GM18498 (cell line): ENCODE measurements at regions not wholly inside any gene's neighbourhood (a gene's known extent, or its start where the extent isn't known, plus 50 kb on each side); places are given as distances from the start of the nearest gene placed in this dataset.

Experiments used
- ATAC-seq: cut with Tn5 transposase; IDR thresholded peaks from one replicate; pipeline ENCODE4 v1.9.1; 2021; ENCODE audit warnings: mild to moderate bottlenecking, moderate library complexity; ENCODE audit not compliant: unreplicated experiment

DNA sequence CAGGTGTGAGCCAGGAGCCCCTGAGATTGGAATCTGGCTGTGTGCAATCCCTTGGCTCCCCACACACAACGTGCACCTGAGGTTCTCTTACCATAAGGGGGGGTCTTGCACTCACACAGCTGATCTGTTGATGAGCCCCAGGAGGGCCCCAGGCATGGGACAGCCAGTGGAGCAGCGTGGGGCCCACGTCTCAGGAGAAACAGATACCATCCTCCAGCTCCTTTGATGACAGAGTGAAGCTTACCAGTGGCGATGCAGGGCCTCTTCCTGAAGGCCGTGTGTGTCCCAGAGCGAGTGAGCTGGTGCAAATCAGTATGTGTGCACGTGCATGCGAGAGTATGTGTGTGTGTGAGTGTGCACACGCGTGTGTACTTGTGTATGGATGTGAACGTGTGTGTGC is 287.4 kb downstream of the IRX1 start:
- ATAC-seq, result no peak

DNA sequence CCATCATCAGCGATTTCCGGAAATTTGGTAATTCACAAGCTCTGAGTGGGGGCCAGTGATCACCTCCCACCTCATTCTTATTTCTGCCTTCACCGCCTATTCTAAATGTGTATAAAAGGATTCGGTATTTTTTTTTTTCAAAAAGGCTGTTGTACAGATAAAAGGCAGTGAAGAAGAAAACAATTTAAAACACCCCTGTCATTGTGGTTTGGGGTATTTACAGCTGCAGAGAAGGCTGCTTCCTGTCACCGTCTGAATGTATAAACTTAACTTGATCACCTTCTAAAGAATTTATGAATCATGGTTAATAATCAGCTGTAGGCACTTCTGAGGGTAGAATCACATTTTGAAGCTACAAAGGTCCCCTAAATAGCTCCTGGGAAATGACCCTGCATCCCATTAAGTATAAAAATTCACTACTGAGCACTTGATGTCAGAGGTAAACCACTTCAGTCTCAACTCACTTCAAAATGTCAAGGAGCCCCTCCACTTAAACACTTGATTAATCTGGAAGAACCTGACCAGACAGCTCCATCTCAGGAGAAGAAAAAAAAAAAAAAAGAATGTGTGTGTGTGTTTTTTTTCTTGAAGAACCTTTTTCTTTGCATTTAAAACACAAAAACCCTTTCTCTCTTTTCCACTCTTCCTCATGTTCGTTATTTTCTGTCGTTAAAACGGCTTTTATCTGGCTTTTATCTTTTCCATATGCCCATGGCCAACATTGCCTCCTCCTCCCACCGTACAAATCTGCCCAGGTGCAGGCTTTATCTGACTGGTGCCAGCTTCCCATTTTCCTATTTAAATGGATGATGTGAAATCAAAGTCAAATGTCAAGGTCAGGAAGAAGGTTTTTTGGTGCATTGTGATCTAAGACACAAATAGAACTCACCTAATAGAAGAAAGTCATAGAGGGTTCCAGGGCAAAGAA is 291.2 kb downstream of the IRX1 start:
- ATAC-seq, result no peak

DNA sequence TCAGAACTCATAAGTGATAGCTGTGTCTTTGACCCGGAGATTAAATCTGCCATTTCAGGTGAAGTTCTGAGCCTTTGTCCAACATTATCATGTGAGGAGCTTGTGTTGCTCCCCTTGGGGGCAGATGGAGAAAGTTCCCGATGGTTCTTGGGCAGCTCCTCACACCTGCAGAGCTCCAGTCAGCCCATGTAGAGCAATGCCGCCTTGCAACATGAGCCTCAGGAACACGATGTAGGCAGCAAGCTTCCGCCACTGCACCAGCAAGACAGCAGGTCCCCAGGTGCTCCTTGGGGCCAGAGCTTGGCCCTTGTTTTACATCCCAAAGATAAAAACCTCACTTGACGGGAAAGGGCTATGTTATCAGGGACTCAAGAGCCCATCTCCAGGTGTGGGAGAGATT is 292.7 kb downstream of the IRX1 start:
- ATAC-seq, result no peak

DNA sequence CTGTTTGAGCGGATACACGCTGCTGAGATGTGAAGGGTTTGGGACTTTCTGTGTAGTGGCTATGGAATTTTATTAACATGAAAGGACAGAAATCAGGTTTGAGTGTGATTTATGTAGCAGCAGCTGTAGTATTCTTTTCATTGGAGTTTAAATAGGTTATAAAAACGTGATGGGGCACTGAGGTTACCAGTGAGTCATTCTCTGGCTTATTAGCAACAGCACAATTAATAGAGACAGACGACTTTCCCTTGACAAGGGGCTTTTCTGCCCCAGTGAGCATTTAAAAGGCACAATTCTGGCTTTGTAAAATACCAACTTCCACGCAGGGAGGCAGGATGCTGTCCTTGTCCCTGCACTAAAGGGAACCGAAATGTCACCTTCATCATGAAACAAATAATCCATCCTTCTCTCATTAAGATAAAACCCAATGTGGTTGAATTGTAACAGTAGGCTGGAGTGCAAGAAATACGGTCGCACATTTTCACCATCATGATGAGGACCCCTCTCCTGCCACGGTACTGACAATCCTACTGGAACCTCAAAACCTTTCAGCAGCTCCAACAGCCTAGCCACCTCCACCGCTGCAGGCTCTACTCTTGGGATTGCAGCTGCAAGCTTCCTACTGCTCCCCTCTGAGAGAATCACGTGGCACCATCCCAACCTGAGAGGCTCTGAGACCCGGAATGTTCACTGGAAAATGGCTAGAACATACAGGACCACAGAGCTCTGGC is 293.9 kb downstream of the IRX1 start:
- ATAC-seq, result no peak

DNA sequence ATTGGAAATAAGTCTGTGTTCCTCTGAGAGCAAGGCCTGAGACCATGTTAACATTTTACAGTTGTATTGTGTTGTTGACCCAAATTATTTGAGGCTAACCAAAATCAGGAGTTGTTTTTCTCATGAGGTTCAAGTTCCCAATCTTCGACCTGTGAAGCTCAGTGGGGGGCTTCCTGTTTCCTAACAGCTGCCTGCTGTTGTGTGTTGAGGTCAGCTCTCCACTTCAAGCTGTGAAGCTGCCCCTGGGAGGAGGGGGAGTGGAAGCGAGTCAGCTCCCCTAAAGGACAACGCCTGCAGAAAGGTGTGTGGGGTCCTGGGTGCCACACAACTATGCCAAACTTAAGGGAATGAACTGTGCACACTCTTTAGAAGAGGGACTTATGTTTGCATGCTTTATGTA is 295.5 kb downstream of the IRX1 start:
- ATAC-seq, result no peak

DNA sequence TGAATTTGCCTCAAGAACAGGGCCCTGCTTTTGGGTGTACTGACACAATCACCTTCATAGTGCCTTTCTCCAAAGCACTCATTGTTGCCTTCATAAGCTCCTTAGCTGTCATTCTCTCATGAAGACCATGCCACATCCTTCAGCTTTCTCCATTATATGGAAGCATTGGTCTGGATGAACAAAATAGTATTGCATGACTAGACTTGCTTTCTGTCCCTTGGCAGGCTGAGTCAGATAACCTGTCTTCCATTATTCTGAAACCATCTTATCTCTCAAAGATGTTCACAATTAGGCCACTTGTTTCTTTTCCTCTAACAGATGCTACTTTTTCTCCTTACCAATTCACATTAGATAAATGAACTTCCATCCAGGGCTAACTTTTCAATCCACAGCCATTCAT is 297.9 kb downstream of the IRX1 start:
- no peak for ATAC-seq

DNA sequence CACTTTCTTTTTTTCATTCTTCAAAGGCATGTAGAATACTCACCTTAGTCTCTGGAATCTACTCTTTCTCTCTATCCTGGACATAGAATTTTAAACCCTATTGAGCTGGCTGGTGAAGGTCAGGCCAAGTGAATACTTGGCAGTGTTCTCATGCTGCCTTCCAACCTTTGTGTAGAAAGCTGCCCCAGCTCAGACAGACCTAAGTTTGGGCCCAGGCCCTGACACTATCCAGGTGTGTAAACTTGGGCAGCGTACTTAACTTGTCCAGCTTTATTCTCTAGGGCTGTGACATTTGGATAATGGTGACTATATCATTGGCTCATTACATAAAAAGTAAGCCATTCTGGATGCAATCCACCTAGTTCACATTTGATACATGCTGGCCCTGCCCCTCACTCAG is 298.3 kb downstream of the IRX1 start:
- no peak for ATAC-seq

DNA sequence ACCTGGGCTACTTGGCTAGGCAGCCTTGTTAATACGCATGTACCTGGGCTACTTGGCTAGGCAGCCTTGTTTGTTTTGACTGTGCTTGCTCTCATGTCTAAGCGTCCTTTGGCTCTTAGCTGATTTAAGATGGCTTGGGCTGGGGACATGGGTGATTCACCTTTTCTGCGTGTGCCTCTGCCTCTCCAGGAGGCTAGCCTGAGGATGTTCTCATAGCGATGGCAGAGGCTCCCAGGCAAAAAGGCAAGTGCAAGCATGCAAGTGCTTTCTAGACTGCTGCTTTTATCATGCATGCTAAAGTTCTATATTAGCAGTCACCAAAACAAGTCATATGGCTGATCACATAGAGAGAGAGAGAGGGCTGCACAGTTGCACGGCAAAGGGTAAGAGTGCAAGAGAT is 300.5 kb downstream of the IRX1 start:
- no peak for ATAC-seq

DNA sequence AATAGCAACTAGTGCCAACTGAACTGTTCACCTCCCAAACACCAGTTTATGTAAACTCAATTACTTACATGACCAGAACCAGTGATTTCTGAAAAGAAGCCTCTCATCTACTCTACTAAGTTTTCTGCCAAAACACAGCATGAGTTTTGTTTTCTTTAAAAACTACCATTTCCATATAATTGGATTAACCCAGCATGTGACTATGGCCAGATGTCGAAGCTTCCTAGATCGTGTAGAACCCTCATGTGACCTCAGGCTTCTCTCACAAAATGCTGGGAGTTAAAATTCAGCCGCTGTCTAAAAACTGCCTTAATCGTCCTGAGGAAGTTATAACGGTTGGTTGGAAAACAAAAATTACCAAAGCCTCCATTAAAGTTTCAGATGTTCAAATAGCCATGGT is 303.5 kb downstream of the IRX1 start:
- no peak for ATAC-seq

DNA sequence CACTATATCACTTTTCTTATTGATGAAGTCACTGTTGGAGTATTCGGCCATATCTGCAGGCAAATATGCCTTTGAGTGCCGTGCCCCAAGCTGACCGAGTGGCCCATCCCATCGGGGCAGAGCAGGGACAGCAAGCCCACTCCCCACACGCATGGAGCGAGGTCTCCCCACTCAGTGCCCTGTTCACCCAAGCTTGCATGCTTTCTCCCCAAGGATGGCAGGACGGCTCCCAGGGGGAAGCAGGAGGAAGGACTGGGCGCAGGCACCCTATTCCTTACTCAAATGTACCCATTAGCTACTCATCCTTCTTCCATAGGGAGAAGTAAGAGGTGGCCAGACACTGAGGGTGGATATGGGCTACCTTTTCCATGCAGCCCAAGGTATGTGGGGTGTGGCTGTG is 309.0 kb downstream of the IRX1 start:
- no peak for ATAC-seq

DNA sequence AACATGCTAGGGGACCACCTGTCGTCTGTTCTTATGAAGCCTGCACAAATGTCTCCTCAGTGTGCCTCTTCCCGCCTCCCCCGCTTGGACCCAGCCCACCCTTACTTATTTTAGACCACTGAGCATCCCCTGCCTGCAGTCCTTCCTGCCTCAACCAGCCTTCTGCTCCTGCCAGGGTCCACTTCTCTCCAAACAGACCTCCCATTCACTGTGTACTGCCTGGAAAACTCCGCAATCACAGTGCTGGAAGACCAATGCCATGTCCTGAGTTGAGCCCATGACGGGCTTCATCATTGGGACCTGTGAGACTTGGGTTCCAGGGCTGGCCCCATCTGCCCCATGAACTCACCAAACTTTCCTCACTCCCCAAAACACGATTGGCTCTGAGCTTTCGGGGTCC is 309.4 kb downstream of the IRX1 start:
- ATAC-seq, result no peak

DNA sequence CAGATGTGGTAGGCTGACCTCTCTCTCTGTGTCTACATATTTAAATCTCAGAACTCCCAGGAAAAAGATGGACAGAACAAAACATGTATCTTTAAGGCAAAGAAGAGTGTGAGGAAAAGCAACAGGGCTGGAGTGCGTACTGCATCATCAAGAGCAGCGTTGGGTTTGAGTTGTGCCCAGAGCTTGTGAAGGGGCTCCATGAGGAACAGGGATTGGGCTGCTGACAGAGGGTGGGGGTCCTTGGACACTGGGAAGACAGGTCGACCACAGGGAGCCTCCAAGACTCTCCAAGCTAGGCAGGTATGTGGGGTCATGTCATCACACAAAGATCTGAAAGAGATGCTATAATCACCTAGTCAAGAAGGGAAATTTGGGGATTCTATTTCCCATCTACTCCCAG is 309.9 kb downstream of the IRX1 start:
- ATAC-seq, result no peak

DNA sequence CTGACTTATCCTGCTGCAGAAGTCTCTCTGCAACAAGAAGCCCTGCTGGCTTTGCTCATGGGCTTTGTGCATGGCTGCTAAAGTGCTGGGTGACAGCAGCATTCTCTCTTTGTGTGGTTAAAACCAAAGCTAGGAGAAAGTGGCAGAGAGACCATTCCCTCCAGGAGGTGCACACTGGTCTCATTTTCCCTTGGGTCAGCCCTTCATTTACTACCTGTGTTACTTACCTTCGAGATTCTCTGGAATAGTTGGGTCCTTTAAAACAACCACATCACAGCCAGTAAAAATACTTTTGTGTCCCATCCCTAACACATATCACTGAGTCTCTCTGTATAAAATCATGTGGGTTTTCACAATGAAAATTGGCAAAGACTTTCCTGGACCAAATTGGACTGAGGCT is 315.5 kb downstream of the IRX1 start:
- no peak for ATAC-seq

DNA sequence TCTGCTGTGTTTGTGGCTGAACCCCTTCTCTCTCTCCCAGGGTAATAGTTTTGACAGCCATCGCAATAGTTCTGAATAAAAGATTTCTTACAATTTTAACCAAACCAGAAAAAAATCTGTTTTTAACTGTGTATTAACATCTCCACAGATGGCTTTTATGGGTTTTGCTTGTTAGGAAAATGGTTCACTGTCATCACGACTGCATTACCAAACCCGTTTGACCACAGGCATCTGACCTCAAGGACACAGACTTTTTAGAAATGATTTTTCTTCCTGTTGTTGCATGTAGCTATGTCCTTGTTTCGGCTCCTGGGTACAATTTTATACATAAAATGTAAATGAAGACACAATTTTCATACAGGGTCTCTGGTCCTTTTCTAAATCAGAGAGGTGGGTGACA is 316.1 kb downstream of the IRX1 start:
- no peak for ATAC-seq

DNA sequence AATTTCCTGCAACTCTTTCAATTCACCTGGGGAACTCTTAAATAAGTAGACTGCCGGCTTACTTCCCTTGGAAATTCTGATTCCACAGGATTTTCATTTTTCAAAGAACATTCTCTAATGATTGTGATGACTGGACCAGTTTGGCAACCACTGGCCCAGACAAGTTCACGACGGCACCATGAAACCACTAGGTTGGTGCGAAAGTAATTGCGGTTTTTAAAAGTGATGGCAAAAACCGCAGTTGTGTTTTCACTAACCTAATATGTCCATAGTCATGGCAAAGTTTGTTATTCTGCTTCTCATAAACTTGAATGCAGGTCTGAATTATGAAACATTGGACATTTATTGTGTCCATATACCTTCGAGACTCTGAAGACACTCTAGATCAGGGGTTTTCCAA is 317.2 kb downstream of the IRX1 start:
- ATAC-seq, result no peak

DNA sequence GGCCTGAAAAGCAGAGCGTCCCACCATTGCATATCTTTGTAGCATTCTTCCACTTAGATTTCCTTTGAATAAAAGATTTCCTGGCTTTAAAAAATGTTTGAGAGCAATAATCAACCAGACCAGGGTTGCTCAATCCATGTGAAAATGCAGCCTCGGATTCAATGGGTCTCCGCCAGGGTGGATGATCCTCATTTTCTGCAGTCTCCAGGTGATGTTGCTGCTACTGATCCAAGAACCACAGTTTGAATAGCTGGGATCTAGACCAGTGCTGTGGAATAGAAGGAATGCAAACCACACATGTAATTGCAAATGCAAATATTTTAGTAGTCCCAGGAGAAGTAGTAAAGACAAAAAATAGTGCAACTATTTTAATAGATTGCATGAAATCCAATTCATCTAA is 317.6 kb downstream of the IRX1 start:
- no peak for ATAC-seq

DNA sequence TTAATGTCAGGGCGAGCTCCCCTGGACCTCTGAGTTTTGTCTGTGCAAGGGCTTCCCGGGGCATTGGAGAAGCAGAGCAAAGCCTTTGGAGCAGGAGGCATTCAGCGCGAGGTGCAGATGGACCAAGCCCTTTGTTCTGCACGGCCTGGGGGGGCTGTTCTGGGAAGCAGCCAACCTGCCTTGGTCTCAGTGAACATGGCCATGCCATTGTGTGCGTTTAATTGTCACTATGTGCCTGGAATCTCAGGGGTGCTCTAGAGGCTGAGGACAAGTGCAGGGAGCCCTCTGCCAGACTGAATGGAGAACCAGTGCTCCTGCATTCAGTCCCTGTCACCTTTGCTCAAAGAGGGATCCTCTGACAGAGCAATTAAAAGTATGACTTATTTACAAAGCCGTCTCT is 329.4 kb downstream of the IRX1 start:
- no peak for ATAC-seq

DNA sequence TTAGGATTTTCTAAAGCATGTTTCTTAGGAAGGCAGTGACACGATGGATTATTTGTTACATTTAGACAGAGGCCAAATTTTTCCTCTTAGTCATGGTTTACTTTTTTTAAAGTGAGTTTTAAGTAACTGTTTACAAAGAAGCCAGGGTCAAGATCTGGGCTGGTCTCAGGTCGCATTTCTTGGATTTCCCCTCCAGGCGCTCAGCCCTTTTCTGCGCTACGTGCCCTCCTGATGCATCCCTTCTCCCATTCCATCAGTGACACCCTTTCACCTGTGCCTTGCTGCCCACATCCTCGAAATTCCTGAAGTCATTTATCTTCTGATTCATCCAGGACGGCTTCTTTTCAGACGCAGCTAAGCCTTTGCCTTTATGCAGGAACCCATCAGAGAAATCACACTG is 330.3 kb downstream of the IRX1 start:
- ATAC-seq, result no peak

DNA sequence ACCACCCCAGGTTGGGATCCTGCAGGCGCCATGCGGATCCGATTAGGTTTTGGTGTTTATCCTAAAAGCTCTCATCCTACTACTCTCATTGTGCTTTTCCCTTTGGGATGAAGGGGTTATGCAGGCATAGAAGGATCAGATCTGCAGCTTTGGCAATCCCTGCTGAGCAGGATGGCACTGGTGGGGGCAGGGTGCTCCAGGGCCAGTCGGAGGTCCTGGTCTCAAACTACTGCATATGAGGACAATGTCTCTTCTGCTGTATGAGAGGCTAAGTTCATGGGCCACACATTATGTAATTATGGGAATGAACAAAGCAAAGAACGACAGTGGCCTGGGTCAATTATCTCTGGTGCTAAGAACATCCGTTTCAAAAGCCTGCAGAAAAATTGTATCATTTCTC is 334.2 kb downstream of the IRX1 start:
- no peak for ATAC-seq

DNA sequence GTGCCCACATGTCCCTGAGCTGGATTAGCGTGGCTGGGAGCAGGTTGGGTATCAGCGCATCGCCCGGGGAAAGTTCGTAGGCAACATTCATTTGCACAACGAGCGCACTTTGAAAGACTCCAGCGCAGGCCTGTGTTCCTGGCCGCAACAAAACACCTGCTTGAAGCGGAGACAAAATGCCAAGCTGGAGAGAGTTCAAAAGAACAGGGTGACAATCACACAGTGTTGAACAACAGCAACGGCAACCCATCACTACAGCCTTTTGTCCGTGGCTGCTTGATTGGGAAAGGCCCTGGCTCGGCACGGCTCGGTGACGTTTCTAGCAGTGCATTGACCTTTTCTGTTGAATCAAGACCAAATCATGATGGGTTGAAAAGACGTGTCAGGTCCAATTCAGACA is 336.3 kb downstream of the IRX1 start:
- ATAC-seq, result no peak

DNA sequence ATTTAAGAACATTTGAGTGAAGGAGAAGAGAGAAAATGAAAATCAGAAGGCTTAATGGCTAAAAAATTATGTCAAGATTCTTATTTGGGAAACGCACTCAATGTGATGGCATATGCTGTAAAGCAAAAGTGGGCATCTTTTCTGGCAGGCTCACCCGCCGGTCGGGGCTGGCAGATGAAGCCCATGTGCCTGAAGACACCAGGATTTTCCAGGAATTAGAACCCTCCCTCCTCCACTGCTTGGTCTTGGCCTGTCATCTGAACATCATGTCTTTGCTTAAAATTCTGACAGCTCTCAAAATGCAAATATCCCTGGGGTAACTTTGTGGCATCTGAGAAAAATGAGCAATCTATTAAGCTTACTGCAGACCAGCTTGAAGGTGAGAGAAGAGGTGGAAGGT is 337.9 kb downstream of the IRX1 start:
- no peak for ATAC-seq

DNA sequence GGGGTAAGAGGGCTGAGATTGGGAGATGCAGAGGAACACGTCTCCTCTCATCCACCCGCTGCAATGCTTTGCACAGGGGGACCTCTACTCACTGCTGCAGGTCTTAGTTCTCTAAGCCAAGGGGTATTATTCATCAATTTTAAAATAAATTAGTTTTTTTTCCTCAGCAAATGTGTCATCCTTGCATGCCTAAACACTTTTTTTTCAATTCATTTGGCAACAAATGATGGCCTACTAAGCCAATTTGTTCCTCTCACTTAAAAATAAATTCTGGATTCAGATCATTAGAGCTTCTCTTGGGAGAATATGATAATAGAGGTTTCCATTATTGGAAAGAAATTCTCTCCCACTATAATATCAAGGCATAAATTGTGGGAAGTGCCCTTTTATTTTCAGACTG is 338.3 kb downstream of the IRX1 start:
- ATAC-seq, result no peak
